ENCODE measurements at regions not wholly inside any gene's neighbourhood (a gene's known extent, or its start where the extent isn't known, plus 50 kb on each side); places are given as distances from the start of the nearest gene placed in this dataset.

DNA sequence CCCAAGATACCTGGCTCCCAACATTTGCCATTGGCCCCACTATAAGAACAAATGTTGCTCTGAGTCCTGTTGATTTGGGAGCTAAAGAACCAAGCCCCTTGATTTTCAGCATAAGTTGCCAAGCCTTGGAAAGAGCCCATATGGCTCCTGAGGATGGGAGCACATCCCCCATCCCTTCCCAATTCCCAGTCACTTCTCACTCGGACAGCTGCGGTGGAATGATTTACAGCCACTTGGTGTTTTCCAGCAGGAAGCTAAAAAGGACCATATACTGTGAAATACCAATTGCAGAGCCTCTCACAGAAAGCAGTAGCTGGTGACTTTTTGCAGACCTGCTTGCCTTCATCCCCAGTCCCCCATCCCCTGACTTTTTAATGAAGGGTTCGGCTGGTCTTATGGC is 524.6 kb downstream of the GRIN2A start (continued):
- no peak for TF ChIP-seq GTF3C2 (IDR thresholded peaks at IDR 0.05; ENCODE audit: borderline replicate concordance, extremely low read depth, insufficient read length)
- TF ChIP-seq ZNF644 (tag; IDR thresholded peaks at IDR 0.05; ENCODE audit: low read depth): no peak
- TF ChIP-seq ETV6 (IDR thresholded peaks at IDR 0.05; ENCODE audit: borderline replicate concordance in 1 of 2, low read depth in 2 of 2, low read length in 1 of 2): no peak
- no peak for TF ChIP-seq ETV6 (CRISPR knock-in tag; IDR thresholded peaks at IDR 0.05; ENCODE audit: borderline replicate concordance)
- TF ChIP-seq, protein P1, sequence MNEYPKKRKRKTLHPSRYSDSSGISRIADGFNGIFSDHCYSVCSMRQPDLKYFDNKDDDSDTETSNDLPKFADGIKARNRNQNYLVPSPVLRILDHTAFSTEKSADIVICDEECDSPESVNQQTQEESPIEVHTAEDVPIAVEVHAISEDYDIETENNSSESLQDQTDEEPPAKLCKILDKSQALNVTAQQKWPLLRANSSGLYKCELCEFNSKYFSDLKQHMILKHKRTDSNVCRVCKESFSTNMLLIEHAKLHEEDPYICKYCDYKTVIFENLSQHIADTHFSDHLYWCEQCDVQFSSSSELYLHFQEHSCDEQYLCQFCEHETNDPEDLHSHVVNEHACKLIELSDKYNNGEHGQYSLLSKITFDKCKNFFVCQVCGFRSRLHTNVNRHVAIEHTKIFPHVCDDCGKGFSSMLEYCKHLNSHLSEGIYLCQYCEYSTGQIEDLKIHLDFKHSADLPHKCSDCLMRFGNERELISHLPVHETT (CRISPR knock-in tag; conservative IDR thresholded peaks at IDR 0.05 in 1 of 2, IDR thresholded peaks at IDR 0.05 in 1 of 2): no peak
- no peak for TF ChIP-seq E2F3 (CRISPR knock-in tag; IDR thresholded peaks at IDR 0.05)

DNA sequence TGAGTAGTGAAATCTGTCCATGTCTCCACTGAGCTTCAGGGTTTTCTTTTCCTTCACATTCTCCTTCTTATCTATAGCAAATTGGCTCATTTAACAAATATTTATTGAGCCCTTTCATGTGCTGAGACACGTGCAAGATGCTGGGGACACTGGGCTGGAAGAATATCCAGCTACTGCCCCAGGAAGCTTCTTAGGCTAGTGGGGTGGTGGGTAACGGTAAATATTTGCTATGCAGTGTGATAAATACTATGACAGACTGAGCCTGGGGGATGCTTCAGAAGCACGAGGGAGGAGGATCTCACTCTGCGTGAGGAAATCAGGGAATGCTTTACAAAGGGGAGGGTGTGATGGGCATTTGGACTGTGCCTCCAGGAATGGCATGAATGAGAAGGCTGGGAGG is 524.1 kb downstream of the GRIN2A start:
- TF ChIP-seq BRF1 (IDR thresholded peaks at IDR 0.05; ENCODE audit: borderline replicate concordance, extremely low read depth, insufficient read length): no peak
- no peak for TF ChIP-seq XRCC5 (IDR thresholded peaks at IDR 0.05; ENCODE audit: low read depth, low read length)
- no peak for TF ChIP-seq CSDE1 (IDR thresholded peaks at IDR 0.05)
- no peak for TF ChIP-seq POLR2A (conservative IDR thresholded peaks at IDR 0.05)
- TF ChIP-seq NONO (IDR thresholded peaks at IDR 0.05; ENCODE audit: low read depth in 2 of 2, low read length in 1 of 2): no peak
- no peak for TF ChIP-seq DPF2 (IDR thresholded peaks at IDR 0.05)
- no peak for TF ChIP-seq HDAC2 (IDR thresholded peaks at IDR 0.05)
- no peak for TF ChIP-seq ZNF146 (CRISPR knock-in tag; IDR thresholded peaks at IDR 0.05; ENCODE audit: unreplicated experiment)
- ATAC-seq (no peak), DNase-seq (ENCODE audit: extremely low read depth in 1 of 4, low spot score in 3 of 4) (no peak), FAIRE-seq (no peak)
- Histone ChIP-seq H3K27me3 (ENCODE audit: control insufficient read depth in 2 of 2, insufficient read depth in 2 of 2, low read length in 2 of 2) (peaks cover 3 to 16% of the 10 kb centered on the region in 2 experiments; a peak in 3 of 5 replicates), H3K79me2 (ENCODE audit: control insufficient read depth, insufficient read depth, low read length) (no peaks in the 10 kb centered on the region), H3K27ac (ENCODE audit: extremely low read depth, low read depth, low read length) (no peak overlapping the region), H3K9ac (ENCODE audit: insufficient read depth in 1 of 2, low read depth in 2 of 2, low read length in 2 of 2) (no peak overlapping the region), H3K9me1 (ENCODE audit: control insufficient read depth, insufficient read depth, low read length) (no peaks in the 10 kb centered on the region), H2AFZ (ENCODE audit: low read depth, low read length) (no peak overlapping the region), H3K4me3 (no peak overlapping the region), H3K4me2 (ENCODE audit: insufficient read depth, low read length) (no peak overlapping the region), H3K9me3 (replicated peaks; ENCODE audit: control insufficient read depth, insufficient read depth, low read depth, low read length) (no peaks in the 10 kb centered on the region), H3K36me3 (ENCODE audit: control insufficient read depth, insufficient read depth, low read length) (no peaks in the 10 kb centered on the region), H4K20me1 (replicated peaks; ENCODE audit: control insufficient read depth, insufficient read depth, low read length) (no peaks in the 10 kb centered on the region), H3K4me1 (replicated peaks in 1 of 2; ENCODE audit: control insufficient read depth in 2 of 2, insufficient read depth in 2 of 2, low read length in 2 of 2) (no peaks in the 10 kb centered on the region)
- BruUV-seq (replicated peaks): no TSS peak
- CTCF ChIA-PET (ENCODE audit: low intra/inter-chr PET ratio): no interaction called here
- 0% methylated on average over 4 of the region's 4 CpGs for WGBS (ENCODE audit: insufficient coverage, low coverage, missing lambda C conversion rate)
- in situ Hi-C loops (cut with MboI): no loop called here
- intact Hi-C loops (cut with micrococcal nuclease): no loop called here
- POLR2A ChIA-PET: no interaction called here
